ENCODE measurements at regions not wholly inside any gene's neighbourhood (a gene's known extent, or its start where the extent isn't known, plus 50 kb on each side); places are given as distances from the start of the nearest gene placed in this dataset.
"Not testable (repeated sequence)": the region's sequence is repeated elsewhere in the genome, so short reads cannot be mapped to it uniquely, and the experiment has no call there.

GRCh38 chr2:2581331-2582159 is 250.5 kb upstream of the MYT1L start:
- no peak overlapping the region for H3K9ac ChIP-seq (ENCODE audit: low read length)
- no peak overlapping the region for H3K4me2 ChIP-seq (ENCODE audit: low read length)
- no peaks in the 10 kb centered on the region for H3K79me2 ChIP-seq (ENCODE audit: insufficient read depth, low read length)
- TF ChIP-seq SP1 (IDR thresholded peaks at IDR 0.05; ENCODE audit: low read depth), result no peak
- TF ChIP-seq EGR1 (IDR thresholded peaks at IDR 0.05; ENCODE audit: low read depth), result no peak
- TF ChIP-seq ZNF274 (IDR thresholded peaks at IDR 0.05; ENCODE audit: low read depth, low read length), result no peak
- intact Hi-C loops (cut with micrococcal nuclease), result no loop called here
- no peak for ATAC-seq
- POLR2A ChIA-PET, result no interaction called here
- no peak overlapping the region for H2AFZ ChIP-seq (ENCODE audit: low read depth, low read length, poor library complexity, severe bottlenecking)
- RAD21 ChIA-PET (ENCODE audit: low non-redundant PET in 1 of 2, low total read pairs in 2 of 2, uncharacterized antibody in 2 of 2, unreplicated experiment in 2 of 2), result no interaction called here
- no TSS peak for BruUV-seq (replicated peaks)
- no peak overlapping the region for H3K4me3 ChIP-seq (replicated peaks in 1 of 2; ENCODE audit: low read depth in 1 of 2, low read length in 2 of 2)
- no peaks in the 10 kb centered on the region for H4K20me1 ChIP-seq (ENCODE audit: insufficient read depth)
- CTCF ChIA-PET, result no interaction called here
- no peaks in the 10 kb centered on the region for H3K36me3 ChIP-seq (ENCODE audit: control insufficient read depth in 1 of 2, insufficient read depth in 2 of 2, low read length in 2 of 2)
- DNase-seq (ENCODE audit: low read depth, low spot score), result no peak
- H3K4me1 ChIP-seq (ENCODE audit: control insufficient read depth in 1 of 2, insufficient read depth in 2 of 2, low read length in 2 of 2), result no peaks in the 10 kb centered on the region
- H3K9me2 ChIP-seq (ENCODE audit: insufficient read depth), result no peaks in the 10 kb centered on the region
- no peak overlapping the region for H3K27ac ChIP-seq (ENCODE audit: low read depth, low read length)
- H3K27me3 ChIP-seq (ENCODE audit: insufficient read depth, low read length), result no peaks in the 10 kb centered on the region
- no peaks in the 10 kb centered on the region for H3K9me3 ChIP-seq (ENCODE audit: control insufficient read depth in 1 of 2, insufficient read depth in 1 of 2, low read depth in 1 of 2, low read length in 2 of 2)

- intact Hi-C loops (cut with micrococcal nuclease), result not testable (repeated sequence)
These were observed 249.8 kb upstream of the MYT1L start for GRCh38 chr2:2580841-2581240.

More at GRCh38 chr2:2580841-2581240, 249.8 kb upstream of the MYT1L start:
- H3K36me3 ChIP-seq (ENCODE audit: control insufficient read depth in 1 of 2, insufficient read depth in 2 of 2, low read length in 2 of 2); ATAC-seq; RAD21 ChIA-PET (ENCODE audit: low non-redundant PET in 1 of 2, low total read pairs in 2 of 2, uncharacterized antibody in 2 of 2, unreplicated experiment in 2 of 2); H3K4me2 ChIP-seq (ENCODE audit: low read length); H3K9me3 ChIP-seq (ENCODE audit: control insufficient read depth in 1 of 2, insufficient read depth in 1 of 2, low read depth in 1 of 2, low read length in 2 of 2); H2AFZ ChIP-seq (ENCODE audit: low read depth, low read length, poor library complexity, severe bottlenecking); H3K4me1 ChIP-seq (ENCODE audit: control insufficient read depth in 1 of 2, insufficient read depth in 2 of 2, low read length in 2 of 2); DNase-seq (ENCODE audit: low read depth, low spot score); H3K4me3 ChIP-seq (replicated peaks in 1 of 2; ENCODE audit: low read depth in 1 of 2, low read length in 2 of 2); H3K27ac ChIP-seq (ENCODE audit: low read depth, low read length); BruUV-seq (replicated peaks); H3K27me3 ChIP-seq (ENCODE audit: insufficient read depth, low read length); H3K9me2 ChIP-seq (ENCODE audit: insufficient read depth); CTCF ChIA-PET; H3K9ac ChIP-seq (ENCODE audit: low read length); POLR2A ChIA-PET; H4K20me1 ChIP-seq (ENCODE audit: insufficient read depth); H3K79me2 ChIP-seq (ENCODE audit: insufficient read depth, low read length): not testable (repeated sequence)

Data from HCT116 (cell line).